Mesenchymal stem cell (in vitro differentiated cells and primary cell): ENCODE measurements at regions not wholly inside any gene's neighbourhood (a gene's known extent, or its start where the extent isn't known, plus 50 kb on each side); places are given as distances from the start of the nearest gene placed in this dataset.

ENCODE experiments used
- DNase-seq: peaks from one replicate; pipeline ENCODE4 v3.0.0-alpha.2; 2013
- H2AFZ ChIP-seq: one replicate; pipeline ENCODE4 v1.6.1; 2013; ENCODE audit warnings: low read depth, mild to moderate bottlenecking, control low read depth, inconsistent platforms, low read length, moderate library complexity
- H2AK5ac ChIP-seq: 2 replicates; pipeline ENCODE4 v1.6.1; 2013; ENCODE audit warnings: low read length, moderate library complexity, mild to moderate bottlenecking, inconsistent platforms; ENCODE audit not compliant: severe bottlenecking
- H2BK120ac ChIP-seq: one replicate; pipeline ENCODE4 v1.6.1; 2013; ENCODE audit warnings: low read depth, mild to moderate bottlenecking, inconsistent platforms, low read length, moderate library complexity
- H2BK12ac ChIP-seq, 2 experiments: one replicate each; pipeline ENCODE4 v1.6.1; 2013; ENCODE audit warnings: inconsistent platforms in 2 of 2, low read length in 2 of 2, mild to moderate bottlenecking in 2 of 2, moderate library complexity in 2 of 2, control low read depth in 1 of 2
- H2BK15ac ChIP-seq: one replicate; pipeline ENCODE4 v1.6.1; 2013; ENCODE audit warnings: mild to moderate bottlenecking, low read depth, inconsistent platforms; ENCODE audit not compliant: poor library complexity, severe bottlenecking
- H2BK5ac ChIP-seq: 2 replicates; pipeline ENCODE4 v1.6.1; 2013; ENCODE audit warnings: low read depth, mild to moderate bottlenecking, low read length, control low read depth, inconsistent platforms; ENCODE audit not compliant: poor library complexity, severe bottlenecking
- H3K14ac ChIP-seq, 2 experiments: one replicate each; pipeline ENCODE4 v1.6.1; 2013; ENCODE audit warnings: inconsistent platforms in 2 of 2, low read length in 2 of 2, control low read depth in 1 of 2, mild to moderate bottlenecking in 1 of 2, moderate library complexity in 1 of 2
- H3K18ac ChIP-seq, 2 experiments: one replicate each; pipeline ENCODE4 v1.6.1; 2013; ENCODE audit warnings: inconsistent platforms in 2 of 2, low read length in 2 of 2, control low read depth in 1 of 2, low read depth in 1 of 2, mild to moderate bottlenecking in 1 of 2
- H3K23ac ChIP-seq, 2 experiments: one replicate each; pipeline ENCODE4 v1.6.1; 2013; ENCODE audit warnings: inconsistent platforms in 2 of 2, low read length in 2 of 2, mild to moderate bottlenecking in 2 of 2, moderate library complexity in 2 of 2, control low read depth in 1 of 2
- H3K27ac ChIP-seq: 2 replicates; pipeline ENCODE4 v1.5.1; 2013; ENCODE audit warnings: mild to moderate bottlenecking, moderate library complexity, low read length, control low read depth, inconsistent platforms; ENCODE audit not compliant: poor library complexity, severe bottlenecking
- H3K27me3 ChIP-seq, 2 experiments: 2 replicates each; pipeline versions ENCODE4 v1.6.1 to v1.7.0; 2013; ENCODE audit warnings: low read length in 2 of 2, mild to moderate bottlenecking in 2 of 2, moderate library complexity in 2 of 2, control low read depth in 1 of 2, inconsistent platforms in 1 of 2; ENCODE audit not compliant: control insufficient read depth in 1 of 2, insufficient read depth in 1 of 2
- H3K36me3 ChIP-seq, 2 experiments: 2 replicates each; pipeline versions ENCODE4 v1.6.1 to v1.7.0; 2013; ENCODE audit warnings: low read length in 2 of 2, control low read depth in 1 of 2, inconsistent platforms in 1 of 2, low read depth in 1 of 2, mild to moderate bottlenecking in 1 of 2; ENCODE audit not compliant: insufficient read depth in 2 of 2, control insufficient read depth in 1 of 2
- H3K4ac ChIP-seq, 2 experiments: one replicate each; pipeline ENCODE4 v1.6.1; 2013; ENCODE audit warnings: inconsistent platforms in 2 of 2, low read length in 2 of 2, mild to moderate bottlenecking in 2 of 2, moderate library complexity in 2 of 2, control low read depth in 1 of 2, low read depth in 1 of 2
- H3K4me1 ChIP-seq: 2 replicates; pipeline ENCODE4 v1.6.1; 2013; ENCODE audit warnings: low read depth, low read length, control low read depth; ENCODE audit not compliant: control insufficient read depth, insufficient read depth
- H3K4me2 ChIP-seq: 2 replicates; pipeline ENCODE4 v1.6.1; 2013; ENCODE audit warnings: low read length, mild to moderate bottlenecking, inconsistent platforms; ENCODE audit not compliant: poor library complexity, severe bottlenecking
- H3K4me3 ChIP-seq, 2 experiments: 2 replicates each; pipeline versions ENCODE4 v1.5.1 to v1.7.0; 2013; ENCODE audit warnings: low read length in 2 of 2, mild to moderate bottlenecking in 2 of 2, control low read depth in 1 of 2, low read depth in 1 of 2; ENCODE audit not compliant: insufficient read depth in 1 of 2
- H3K79me1 ChIP-seq: replicated peaks from 2 replicates; pipeline ENCODE4 v1.6.1; 2013; ENCODE audit warnings: mild to moderate bottlenecking, control low read depth, low read length, inconsistent platforms; ENCODE audit not compliant: poor library complexity, severe bottlenecking
- H3K9ac ChIP-seq: 2 replicates; pipeline ENCODE4 v1.7.0; 2013; ENCODE audit warnings: mild to moderate bottlenecking, low read length, moderate library complexity
- H3K9me3 ChIP-seq: 2 replicates; pipeline ENCODE4 v1.7.0; 2013; ENCODE audit warnings: mild to moderate bottlenecking, low read length; ENCODE audit not compliant: control insufficient read depth
- H4K8ac ChIP-seq: one replicate; pipeline ENCODE4 v1.6.1; 2013; ENCODE audit warnings: inconsistent platforms, mild to moderate bottlenecking, low read length, moderate library complexity
- H4K91ac ChIP-seq: one replicate; pipeline ENCODE4 v1.6.1; 2013; ENCODE audit warnings: mild to moderate bottlenecking, low read length, inconsistent platforms
- WGBS: methylation state at CpG from one replicate; pipeline ENCODE4 v1.1.7; 2013; ENCODE audit warnings: mixed read lengths; 5-methylcytosine and 5-hydroxymethylcytosine counted together

GRCh38 chr10:109430043-109430760 is 493.1 kb downstream of the XPNPEP1 start:
- Histone ChIP-seq H3K27ac (no peak overlapping the region), H3K4me3 (no peak overlapping the region), H3K4me2 (no peak overlapping the region), H3K79me1 (no peaks in the 10 kb centered on the region), H3K23ac (no peak overlapping the region), H2BK120ac (no peak overlapping the region), H4K8ac (no peak overlapping the region), H2AFZ (no peak overlapping the region), H3K4ac (no peak overlapping the region), H3K14ac (no peak overlapping the region), H3K27me3 (no peaks in the 10 kb centered on the region), H3K36me3 (no peaks in the 10 kb centered on the region), H2BK12ac (no peak overlapping the region), H3K4me1 (no peaks in the 10 kb centered on the region), H4K91ac (no peak overlapping the region), H3K9me3 (no peaks in the 10 kb centered on the region), H3K18ac (peak overlapping the region; percentile 48 to 62), H2BK15ac (no peak overlapping the region), H3K9ac (no peak overlapping the region), H2BK5ac (no peak overlapping the region), H2AK5ac (no peak overlapping the region)
- WGBS: 76% methylated on average over 5 of the region's 6 CpGs
- peak; percentile 62 for DNase-seq

- Histone ChIP-seq H4K91ac (no peak overlapping the region), H2BK12ac (no peak overlapping the region), H3K4ac (no peak overlapping the region), H3K9me3 (no peaks in the 10 kb centered on the region), H3K23ac (no peak overlapping the region), H2BK120ac (no peak overlapping the region), H2BK5ac (no peak overlapping the region), H3K14ac (no peak overlapping the region), H3K9ac (no peak overlapping the region), H2BK15ac (no peak overlapping the region), H2AK5ac (no peak overlapping the region), H3K4me1 (no peaks in the 10 kb centered on the region), H3K4me2 (no peak overlapping the region), H4K8ac (no peak overlapping the region), H2AFZ (no peak overlapping the region), H3K79me1 (no peaks in the 10 kb centered on the region), H3K27me3 (no peaks in the 10 kb centered on the region), H3K36me3 (no peaks in the 10 kb centered on the region), H3K4me3 (no peak overlapping the region), H3K18ac (peak overlapping the region in 1 of 2 experiments; percentile 19), H3K27ac (no peak overlapping the region)
- WGBS: 83% methylated on average over 2 of the region's 3 CpGs
- DNase-seq: no peak
These were observed 494.4 kb downstream of the XPNPEP1 start for GRCh38 chr10:109428775-109429491.

- Histone ChIP-seq H3K79me1 (no peaks in the 10 kb centered on the region), H3K4me1 (no peaks in the 10 kb centered on the region), H3K14ac (no peak overlapping the region), H3K27me3 (no peaks in the 10 kb centered on the region), H3K27ac (no peak overlapping the region), H3K23ac (no peak overlapping the region), H3K4me2 (no peak overlapping the region), H3K4me3 (no peak overlapping the region), H3K18ac (no peak overlapping the region), H2AFZ (no peak overlapping the region), H3K9ac (no peak overlapping the region), H2BK5ac (no peak overlapping the region), H4K8ac (no peak overlapping the region), H2BK12ac (no peak overlapping the region), H4K91ac (no peak overlapping the region), H2AK5ac (no peak overlapping the region), H2BK15ac (no peak overlapping the region), H3K9me3 (no peaks in the 10 kb centered on the region), H3K36me3 (no peaks in the 10 kb centered on the region), H2BK120ac (no peak overlapping the region), H3K4ac (no peak overlapping the region)
- 75% methylated on average over 2 of the region's 2 CpGs for WGBS
- DNase-seq: peak; percentile 37
These were observed 495.9 kb downstream of the XPNPEP1 start for GRCh38 chr10:109427411-109427810.

- Histone ChIP-seq H3K9me3 (no peaks in the 10 kb centered on the region), H2BK5ac (no peak overlapping the region), H2AK5ac (no peak overlapping the region), H2BK12ac (no peak overlapping the region), H3K27me3 (no peaks in the 10 kb centered on the region), H3K4me1 (no peaks in the 10 kb centered on the region), H3K14ac (no peak overlapping the region), H3K4me3 (no peak overlapping the region), H2AFZ (no peak overlapping the region), H3K27ac (no peak overlapping the region), H3K4me2 (no peak overlapping the region), H3K79me1 (no peaks in the 10 kb centered on the region), H2BK15ac (no peak overlapping the region), H3K18ac (peak overlapping the region in 1 of 2 experiments; percentile 33), H2BK120ac (no peak overlapping the region), H3K23ac (no peak overlapping the region), H4K8ac (no peak overlapping the region), H3K36me3 (no peaks in the 10 kb centered on the region), H3K9ac (no peak overlapping the region), H3K4ac (no peak overlapping the region), H4K91ac (no peak overlapping the region)
- no peak for DNase-seq
- WGBS: 91% methylated on average over 2 of the region's 2 CpGs
These were observed 496.3 kb downstream of the XPNPEP1 start for GRCh38 chr10:109426987-109427386.
